ENCODE measurements at regions not wholly inside any gene's neighbourhood (a gene's known extent, or its start where the extent isn't known, plus 50 kb on each side); places are given as distances from the start of the nearest gene placed in this dataset.

DNA sequence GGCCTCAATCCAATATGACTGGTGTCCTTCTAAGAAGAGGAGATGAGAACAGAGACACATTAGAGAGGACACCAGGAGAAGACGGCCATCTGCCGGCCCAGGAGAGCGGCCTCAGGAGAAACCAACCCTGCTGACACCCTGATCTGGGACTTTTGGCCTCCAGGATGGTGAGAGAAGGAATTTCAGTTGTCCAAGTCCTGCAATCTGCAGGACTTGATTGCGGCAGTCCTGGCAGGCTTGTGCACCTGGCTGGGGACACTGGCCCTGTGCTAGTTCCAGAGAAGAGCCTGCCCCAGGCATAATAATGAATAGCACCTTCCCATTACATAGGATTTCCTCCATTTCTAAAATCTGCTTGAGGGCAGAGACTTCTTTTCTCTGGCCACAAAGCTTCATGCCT, 409.9 kb upstream of the SHH start:
- 93% methylated on average over 4 of the region's 4 CpGs for WGBS

DNA sequence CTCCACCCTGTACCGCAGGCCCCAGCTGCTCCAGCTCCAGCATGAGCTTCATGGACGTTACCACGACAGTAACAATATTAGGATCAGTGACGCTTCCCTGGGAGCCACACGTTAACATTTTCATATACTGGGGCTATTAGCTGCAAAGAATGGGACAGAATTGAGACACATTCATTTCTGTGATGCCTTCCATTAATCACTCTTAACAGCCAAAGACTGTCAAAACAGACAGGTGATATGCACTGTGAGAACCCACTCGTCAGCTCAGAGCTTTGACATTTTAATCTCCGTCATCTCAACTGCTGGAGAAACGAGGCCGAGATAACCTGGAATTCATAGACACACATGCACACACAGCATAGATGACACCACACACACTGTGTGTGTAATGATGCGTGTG, 408.4 kb upstream of the SHH start:
- no peak overlapping the region for H3K9ac ChIP-seq (ENCODE audit: low read depth in 1 of 2, low read length in 2 of 2)
- 90% methylated on average over 10 of the region's 10 CpGs for WGBS
- peaks cover 2 to 4% (median 3%) of the 10 kb centered on the region in 4 donors for H3K9me3 ChIP-seq (ENCODE audit: control insufficient read depth in 4 of 4, low read length in 3 of 4)
- no peaks in the 10 kb centered on the region for H3K27me3 ChIP-seq (ENCODE audit: control insufficient read depth in 4 of 4, insufficient read depth in 4 of 4, low read length in 3 of 4)
- no peaks in the 10 kb centered on the region for H3K4me1 ChIP-seq (ENCODE audit: control insufficient read depth in 4 of 4, insufficient read depth in 4 of 4, low read length in 3 of 4)
- H3K27ac ChIP-seq (ENCODE audit: low read depth in 1 of 2, low read length in 2 of 2) = no peak overlapping the region
- DNase-seq (ENCODE audit: low spot score) = no peak
- H3K4me3 ChIP-seq (ENCODE audit: low read depth in 1 of 3, low read length in 3 of 3) = no peak overlapping the region
- H3K36me3 ChIP-seq (ENCODE audit: control insufficient read depth in 4 of 4, insufficient read depth in 3 of 4, low read depth in 1 of 4, low read length in 3 of 4) = no peaks in the 10 kb centered on the region
- no peak for TF ChIP-seq TAF1 (conservative IDR thresholded peaks at IDR 0.05)
- TF ChIP-seq EGR1 (IDR thresholded peaks at IDR 0.05; ENCODE audit: low read depth in 2 of 2) = no peak
- TF ChIP-seq, protein P1, sequence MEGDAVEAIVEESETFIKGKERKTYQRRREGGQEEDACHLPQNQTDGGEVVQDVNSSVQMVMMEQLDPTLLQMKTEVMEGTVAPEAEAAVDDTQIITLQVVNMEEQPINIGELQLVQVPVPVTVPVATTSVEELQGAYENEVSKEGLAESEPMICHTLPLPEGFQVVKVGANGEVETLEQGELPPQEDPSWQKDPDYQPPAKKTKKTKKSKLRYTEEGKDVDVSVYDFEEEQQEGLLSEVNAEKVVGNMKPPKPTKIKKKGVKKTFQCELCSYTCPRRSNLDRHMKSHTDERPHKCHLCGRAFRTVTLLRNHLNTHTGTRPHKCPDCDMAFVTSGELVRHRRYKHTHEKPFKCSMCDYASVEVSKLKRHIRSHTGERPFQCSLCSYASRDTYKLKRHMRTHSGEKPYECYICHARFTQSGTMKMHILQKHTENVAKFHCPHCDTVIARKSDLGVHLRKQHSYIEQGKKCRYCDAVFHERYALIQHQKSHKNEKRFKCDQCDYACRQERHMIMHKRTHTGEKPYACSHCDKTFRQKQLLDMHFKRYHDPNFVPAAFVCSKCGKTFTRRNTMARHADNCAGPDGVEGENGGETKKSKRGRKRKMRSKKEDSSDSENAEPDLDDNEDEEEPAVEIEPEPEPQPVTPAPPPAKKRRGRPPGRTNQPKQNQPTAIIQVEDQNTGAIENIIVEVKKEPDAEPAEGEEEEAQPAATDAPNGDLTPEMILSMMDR (IDR thresholded peaks at IDR 0.05; ENCODE audit: low read depth, low read length, missing input control) = no peak
- no peak for TF ChIP-seq HNF4A (conservative IDR thresholded peaks at IDR 0.05)
- TF ChIP-seq, protein P2, sequence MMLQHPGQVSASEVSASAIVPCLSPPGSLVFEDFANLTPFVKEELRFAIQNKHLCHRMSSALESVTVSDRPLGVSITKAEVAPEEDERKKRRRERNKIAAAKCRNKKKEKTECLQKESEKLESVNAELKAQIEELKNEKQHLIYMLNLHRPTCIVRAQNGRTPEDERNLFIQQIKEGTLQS (IDR thresholded peaks at IDR 0.05) = no peak
- TF ChIP-seq RXRA (IDR thresholded peaks at IDR 0.05) = no peak
- no peak for TF ChIP-seq FOXA1 (IDR thresholded peaks at IDR 0.05)

More for the DNA sequence above, 409.9 kb upstream of the SHH start:
- H3K9ac ChIP-seq (ENCODE audit: low read depth in 1 of 2, low read length in 2 of 2) = no peak overlapping the region
- H3K27ac ChIP-seq (ENCODE audit: low read depth in 1 of 2, low read length in 2 of 2) = no peak overlapping the region
- TF ChIP-seq RXRA (IDR thresholded peaks at IDR 0.05) = no peak
- no peak for TF ChIP-seq GABPA (IDR thresholded peaks at IDR 0.05 in 1 of 2, conservative IDR thresholded peaks at IDR 0.05 in 1 of 2)
- TF ChIP-seq FOXA1 (IDR thresholded peaks at IDR 0.05) = no peak
- TF ChIP-seq EGR1 (IDR thresholded peaks at IDR 0.05; ENCODE audit: low read depth in 2 of 2) = no peak
- TF ChIP-seq FOXA2 (IDR thresholded peaks at IDR 0.05) = no peak
- TF ChIP-seq, protein P2 (IDR thresholded peaks at IDR 0.05) = no peak
- no peak for TF ChIP-seq SP1 (IDR thresholded peaks at IDR 0.05)
- TF ChIP-seq TAF1 (conservative IDR thresholded peaks at IDR 0.05) = no peak
- TF ChIP-seq, protein P3, sequence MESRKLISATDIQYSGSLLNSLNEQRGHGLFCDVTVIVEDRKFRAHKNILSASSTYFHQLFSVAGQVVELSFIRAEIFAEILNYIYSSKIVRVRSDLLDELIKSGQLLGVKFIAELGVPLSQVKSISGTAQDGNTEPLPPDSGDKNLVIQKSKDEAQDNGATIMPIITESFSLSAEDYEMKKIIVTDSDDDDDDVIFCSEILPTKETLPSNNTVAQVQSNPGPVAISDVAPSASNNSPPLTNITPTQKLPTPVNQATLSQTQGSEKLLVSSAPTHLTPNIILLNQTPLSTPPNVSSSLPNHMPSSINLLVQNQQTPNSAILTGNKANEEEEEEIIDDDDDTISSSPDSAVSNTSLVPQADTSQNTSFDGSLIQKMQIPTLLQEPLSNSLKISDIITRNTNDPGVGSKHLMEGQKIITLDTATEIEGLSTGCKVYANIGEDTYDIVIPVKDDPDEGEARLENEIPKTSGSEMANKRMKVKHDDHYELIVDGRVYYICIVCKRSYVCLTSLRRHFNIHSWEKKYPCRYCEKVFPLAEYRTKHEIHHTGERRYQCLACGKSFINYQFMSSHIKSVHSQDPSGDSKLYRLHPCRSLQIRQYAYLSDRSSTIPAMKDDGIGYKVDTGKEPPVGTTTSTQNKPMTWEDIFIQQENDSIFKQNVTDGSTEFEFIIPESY (IDR thresholded peaks at IDR 0.05) = no peak
- TF ChIP-seq NR2F2 (IDR thresholded peaks at IDR 0.05) = no peak
- TF ChIP-seq, protein P4, sequence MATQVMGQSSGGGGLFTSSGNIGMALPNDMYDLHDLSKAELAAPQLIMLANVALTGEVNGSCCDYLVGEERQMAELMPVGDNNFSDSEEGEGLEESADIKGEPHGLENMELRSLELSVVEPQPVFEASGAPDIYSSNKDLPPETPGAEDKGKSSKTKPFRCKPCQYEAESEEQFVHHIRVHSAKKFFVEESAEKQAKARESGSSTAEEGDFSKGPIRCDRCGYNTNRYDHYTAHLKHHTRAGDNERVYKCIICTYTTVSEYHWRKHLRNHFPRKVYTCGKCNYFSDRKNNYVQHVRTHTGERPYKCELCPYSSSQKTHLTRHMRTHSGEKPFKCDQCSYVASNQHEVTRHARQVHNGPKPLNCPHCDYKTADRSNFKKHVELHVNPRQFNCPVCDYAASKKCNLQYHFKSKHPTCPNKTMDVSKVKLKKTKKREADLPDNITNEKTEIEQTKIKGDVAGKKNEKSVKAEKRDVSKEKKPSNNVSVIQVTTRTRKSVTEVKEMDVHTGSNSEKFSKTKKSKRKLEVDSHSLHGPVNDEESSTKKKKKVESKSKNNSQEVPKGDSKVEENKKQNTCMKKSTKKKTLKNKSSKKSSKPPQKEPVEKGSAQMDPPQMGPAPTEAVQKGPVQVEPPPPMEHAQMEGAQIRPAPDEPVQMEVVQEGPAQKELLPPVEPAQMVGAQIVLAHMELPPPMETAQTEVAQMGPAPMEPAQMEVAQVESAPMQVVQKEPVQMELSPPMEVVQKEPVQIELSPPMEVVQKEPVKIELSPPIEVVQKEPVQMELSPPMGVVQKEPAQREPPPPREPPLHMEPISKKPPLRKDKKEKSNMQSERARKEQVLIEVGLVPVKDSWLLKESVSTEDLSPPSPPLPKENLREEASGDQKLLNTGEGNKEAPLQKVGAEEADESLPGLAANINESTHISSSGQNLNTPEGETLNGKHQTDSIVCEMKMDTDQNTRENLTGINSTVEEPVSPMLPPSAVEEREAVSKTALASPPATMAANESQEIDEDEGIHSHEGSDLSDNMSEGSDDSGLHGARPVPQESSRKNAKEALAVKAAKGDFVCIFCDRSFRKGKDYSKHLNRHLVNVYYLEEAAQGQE (IDR thresholded peaks at IDR 0.05) = no peak
- no peak for TF ChIP-seq RAD21 (IDR thresholded peaks at IDR 0.05)
- TF ChIP-seq, protein P1 (IDR thresholded peaks at IDR 0.05; ENCODE audit: low read depth, low read length, missing input control) = no peak
- no peak for TF ChIP-seq JUND (IDR thresholded peaks at IDR 0.05)
- no peak for TF ChIP-seq YY1 (IDR thresholded peaks at IDR 0.05)
- TF ChIP-seq, protein P5, sequence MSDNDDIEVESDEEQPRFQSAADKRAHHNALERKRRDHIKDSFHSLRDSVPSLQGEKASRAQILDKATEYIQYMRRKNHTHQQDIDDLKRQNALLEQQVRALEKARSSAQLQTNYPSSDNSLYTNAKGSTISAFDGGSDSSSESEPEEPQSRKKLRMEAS (IDR thresholded peaks at IDR 0.05) = no peak
- no peak for TF ChIP-seq HNF4G (IDR thresholded peaks at IDR 0.05)
- no peak for TF ChIP-seq HNF4A (conservative IDR thresholded peaks at IDR 0.05)
- no peaks in the 10 kb centered on the region for H3K36me3 ChIP-seq (ENCODE audit: control insufficient read depth in 4 of 4, insufficient read depth in 3 of 4, low read depth in 1 of 4, low read length in 3 of 4)
- H3K27me3 ChIP-seq (ENCODE audit: control insufficient read depth in 4 of 4, insufficient read depth in 4 of 4, low read length in 3 of 4) = no peaks in the 10 kb centered on the region
- peaks cover 2 to 4% (median 3%) of the 10 kb centered on the region in 4 donors for H3K9me3 ChIP-seq (ENCODE audit: control insufficient read depth in 4 of 4, low read length in 3 of 4)
- DNase-seq (ENCODE audit: low spot score) = peak; percentile 17
- no peak overlapping the region for H3K4me3 ChIP-seq (ENCODE audit: low read depth in 1 of 3, low read length in 3 of 3)
- H3K4me1 ChIP-seq (ENCODE audit: control insufficient read depth in 4 of 4, insufficient read depth in 4 of 4, low read length in 3 of 4) = no peaks in the 10 kb centered on the region
